ENCODE measurements at regions not wholly inside any gene's neighbourhood (a gene's known extent, or its start where the extent isn't known, plus 50 kb on each side); places are given as distances from the start of the nearest gene placed in this dataset.

DNA sequence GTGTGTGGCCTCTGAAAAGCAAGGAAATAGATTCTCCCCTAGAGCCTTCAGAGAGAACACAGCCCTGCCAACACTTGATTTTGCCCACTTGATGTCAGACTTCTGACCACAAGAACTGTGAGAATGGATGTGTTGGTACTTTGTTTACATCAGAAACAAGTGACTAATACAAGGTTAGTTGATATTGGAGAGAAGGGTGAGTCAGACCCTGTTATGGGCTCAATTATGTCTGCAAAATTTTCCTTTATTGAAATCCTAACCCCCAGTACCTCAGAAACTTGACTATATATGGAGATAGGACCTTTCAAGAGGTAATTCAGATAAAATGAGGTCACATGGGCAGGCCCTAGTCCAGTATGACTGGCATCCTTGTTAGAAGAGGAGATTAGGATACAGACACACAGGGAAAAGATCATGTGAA, 226.7 kb downstream of the RFC3 start:
- H3K4me1 Mint-ChIP-seq: no peaks in the 10 kb centered on the region
- Histone ChIP-seq H3K27ac (ENCODE audit: low read depth in 1 of 2, low read length in 2 of 2) (no peak overlapping the region), H2AFZ (ENCODE audit: insufficient read depth, low read depth, low read length, poor library complexity, severe bottlenecking) (no peak overlapping the region), H4K20me1 (ENCODE audit: insufficient read depth, low read length) (no peaks in the 10 kb centered on the region), H3K4me2 (replicated peaks; ENCODE audit: extremely low read depth, low read length, poor library complexity, severe bottlenecking) (no peak overlapping the region), H3K9me3 (replicated peaks in 1 of 2; ENCODE audit: control insufficient read depth in 1 of 2, insufficient read depth in 1 of 2, low read length in 2 of 2) (peaks cover 5 to 8% of the 10 kb centered on the region in 2 donors), H3K9ac (ENCODE audit: insufficient read depth, low read length, poor library complexity, severe bottlenecking) (no peak overlapping the region), H3K4me1 (ENCODE audit: control insufficient read depth in 1 of 2, insufficient read depth in 2 of 2, low read length in 2 of 2) (no peaks in the 10 kb centered on the region), H3K36me3 (replicated peaks in 1 of 2; ENCODE audit: control insufficient read depth in 1 of 2, insufficient read depth in 2 of 2, low read length in 2 of 2) (no peaks in the 10 kb centered on the region), H3K27me3 (ENCODE audit: control insufficient read depth in 2 of 2, insufficient read depth in 2 of 2, low read length in 2 of 2) (no peaks in the 10 kb centered on the region), H3K4me3 (replicated peaks in 1 of 3; ENCODE audit: low read depth in 2 of 3, low read length in 3 of 3) (no peak overlapping the region), H3K79me2 (ENCODE audit: insufficient read depth, low read length) (no peaks in the 10 kb centered on the region)
- H3K27me3 Mint-ChIP-seq (ENCODE audit: low read depth in 3 of 3): no peaks in the 10 kb centered on the region
- no peak overlapping the region for H3K27ac Mint-ChIP-seq
- H3K4me3 Mint-ChIP-seq: no peak overlapping the region
- intact Hi-C loops (cut with micrococcal nuclease): no loop called here
- H3K36me3 Mint-ChIP-seq: no peaks in the 10 kb centered on the region
- H3K9me3 Mint-ChIP-seq: peaks cover 2 to 10% (median 7%) of the 10 kb centered on the region in 7 donors
- TF ChIP-seq, protein P1, sequence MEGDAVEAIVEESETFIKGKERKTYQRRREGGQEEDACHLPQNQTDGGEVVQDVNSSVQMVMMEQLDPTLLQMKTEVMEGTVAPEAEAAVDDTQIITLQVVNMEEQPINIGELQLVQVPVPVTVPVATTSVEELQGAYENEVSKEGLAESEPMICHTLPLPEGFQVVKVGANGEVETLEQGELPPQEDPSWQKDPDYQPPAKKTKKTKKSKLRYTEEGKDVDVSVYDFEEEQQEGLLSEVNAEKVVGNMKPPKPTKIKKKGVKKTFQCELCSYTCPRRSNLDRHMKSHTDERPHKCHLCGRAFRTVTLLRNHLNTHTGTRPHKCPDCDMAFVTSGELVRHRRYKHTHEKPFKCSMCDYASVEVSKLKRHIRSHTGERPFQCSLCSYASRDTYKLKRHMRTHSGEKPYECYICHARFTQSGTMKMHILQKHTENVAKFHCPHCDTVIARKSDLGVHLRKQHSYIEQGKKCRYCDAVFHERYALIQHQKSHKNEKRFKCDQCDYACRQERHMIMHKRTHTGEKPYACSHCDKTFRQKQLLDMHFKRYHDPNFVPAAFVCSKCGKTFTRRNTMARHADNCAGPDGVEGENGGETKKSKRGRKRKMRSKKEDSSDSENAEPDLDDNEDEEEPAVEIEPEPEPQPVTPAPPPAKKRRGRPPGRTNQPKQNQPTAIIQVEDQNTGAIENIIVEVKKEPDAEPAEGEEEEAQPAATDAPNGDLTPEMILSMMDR (IDR thresholded peaks at IDR 0.05): no peak
- DNase-seq: no peak

DNA sequence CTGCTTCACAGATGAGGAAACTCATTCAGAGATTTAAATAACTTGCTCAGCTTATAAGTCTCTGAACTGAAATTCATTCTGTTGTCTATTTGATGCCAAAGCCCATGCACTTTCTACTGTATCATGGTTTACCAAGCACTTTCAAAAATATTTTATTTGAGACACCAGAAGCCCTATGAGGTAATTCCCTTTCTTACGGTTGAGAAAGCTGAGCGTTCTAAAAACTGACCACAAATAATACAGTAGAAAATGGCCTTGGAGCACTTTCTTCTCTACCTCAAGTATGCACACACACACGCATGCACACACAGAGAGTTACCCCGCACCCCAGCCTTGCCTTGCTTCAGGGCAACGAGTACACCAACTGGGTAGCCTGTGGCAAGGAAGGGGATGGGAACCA, 228.5 kb downstream of the RFC3 start:
- H3K9me3 Mint-ChIP-seq: peaks cover 2 to 10% (median 6%) of the 10 kb centered on the region in 7 donors
- Histone ChIP-seq H2AFZ (ENCODE audit: insufficient read depth, low read depth, low read length, poor library complexity, severe bottlenecking) (no peak overlapping the region), H3K9ac (ENCODE audit: insufficient read depth, low read length, poor library complexity, severe bottlenecking) (no peak overlapping the region), H3K9me3 (replicated peaks in 1 of 2; ENCODE audit: control insufficient read depth in 1 of 2, insufficient read depth in 1 of 2, low read length in 2 of 2) (peaks cover 5 to 8% of the 10 kb centered on the region in 2 donors), H3K27me3 (ENCODE audit: control insufficient read depth in 2 of 2, insufficient read depth in 2 of 2, low read length in 2 of 2) (no peaks in the 10 kb centered on the region), H3K4me3 (replicated peaks in 1 of 3; ENCODE audit: low read depth in 2 of 3, low read length in 3 of 3) (no peak overlapping the region), H3K4me2 (replicated peaks; ENCODE audit: extremely low read depth, low read length, poor library complexity, severe bottlenecking) (no peak overlapping the region), H3K36me3 (replicated peaks in 1 of 2; ENCODE audit: control insufficient read depth in 1 of 2, insufficient read depth in 2 of 2, low read length in 2 of 2) (no peaks in the 10 kb centered on the region), H3K27ac (ENCODE audit: low read depth in 1 of 2, low read length in 2 of 2) (no peak overlapping the region), H4K20me1 (ENCODE audit: insufficient read depth, low read length) (no peaks in the 10 kb centered on the region), H3K4me1 (ENCODE audit: control insufficient read depth in 1 of 2, insufficient read depth in 2 of 2, low read length in 2 of 2) (no peaks in the 10 kb centered on the region), H3K79me2 (ENCODE audit: insufficient read depth, low read length) (no peaks in the 10 kb centered on the region)
- H3K27ac Mint-ChIP-seq: no peak overlapping the region
- DNase-seq: no peak
- WGBS (ENCODE audit: insufficient coverage): no CpG with 5 or more reads among the region's 5 CpGs
- intact Hi-C loops (cut with micrococcal nuclease): no loop called here
- TF ChIP-seq, protein P1 (IDR thresholded peaks at IDR 0.05): no peak
- no peaks in the 10 kb centered on the region for H3K27me3 Mint-ChIP-seq (ENCODE audit: low read depth in 3 of 3)
- H3K36me3 Mint-ChIP-seq: no peaks in the 10 kb centered on the region
- no peaks in the 10 kb centered on the region for H3K4me1 Mint-ChIP-seq
- no peak overlapping the region for H3K4me3 Mint-ChIP-seq
